Medulla oblongata (tissue), 1 donor: ENCODE measurements at regions not wholly inside any gene's neighbourhood (a gene's known extent, or its start where the extent isn't known, plus 50 kb on each side); places are given as distances from the start of the nearest gene placed in this dataset.
"Not testable (repeated sequence)": the region's sequence is repeated elsewhere in the genome, so short reads cannot be mapped to it uniquely, and the experiment has no call there.

Source experiments
- DNase-seq: peaks from one replicate; pipeline ENCODE4 v3.0.0-alpha.2; 2015; ENCODE audit errors: extremely low spot score

DNA sequence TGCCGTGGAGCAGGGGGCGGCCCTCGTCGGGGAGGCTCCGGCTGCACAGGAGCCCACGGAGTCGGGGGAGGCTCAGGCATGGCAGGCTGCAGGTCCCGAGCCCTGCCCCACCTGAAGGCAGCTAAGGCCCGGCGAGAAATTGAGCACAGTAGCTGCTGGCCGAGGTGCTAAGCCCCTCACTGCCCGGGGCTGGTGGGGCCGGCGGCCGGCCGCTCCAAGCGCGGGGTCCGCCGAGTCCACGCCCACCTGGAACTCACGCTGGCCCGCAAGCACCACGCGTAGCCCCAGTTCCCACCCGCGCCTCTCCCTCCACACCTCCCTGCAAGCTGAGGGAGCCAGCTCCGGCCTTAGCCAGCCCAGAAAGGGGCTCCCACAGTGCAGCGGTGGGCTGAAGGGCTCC, 589.4 kb downstream of the PPP4R3C start:
- no peak for DNase-seq

DNA sequence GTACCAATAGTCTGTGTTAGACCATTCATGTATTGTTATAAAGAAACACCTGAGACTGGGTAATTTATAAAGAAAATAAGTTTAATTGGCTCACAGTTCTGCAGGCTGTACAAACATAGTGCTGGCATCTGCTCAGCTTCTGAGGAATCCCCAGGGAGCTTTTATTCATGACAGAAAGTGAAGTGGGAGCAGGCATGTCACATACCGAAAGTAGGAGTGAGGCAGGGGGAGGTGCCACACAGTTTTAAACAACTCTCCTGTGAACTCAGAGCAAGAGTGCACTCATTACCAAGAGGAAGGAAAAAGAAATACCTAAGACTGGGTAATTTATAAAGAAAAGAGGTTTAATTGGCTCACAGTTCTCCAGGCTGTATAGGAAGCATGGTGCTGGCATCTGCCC, 591.2 kb downstream of the PPP4R3C start:
- DNase-seq = no peak

GRCh38 chrX:26851981-26852380, 611.2 kb downstream of the PPP4R3C start:
- peak; percentile 7 for DNase-seq

GRCh38 chrX:26848511-26848910, 614.6 kb downstream of the PPP4R3C start:
- DNase-seq = no peak

- DNase-seq = no peak
These were observed 618.1 kb downstream of the PPP4R3C start for GRCh38 chrX:26845056-26845455.

DNA sequence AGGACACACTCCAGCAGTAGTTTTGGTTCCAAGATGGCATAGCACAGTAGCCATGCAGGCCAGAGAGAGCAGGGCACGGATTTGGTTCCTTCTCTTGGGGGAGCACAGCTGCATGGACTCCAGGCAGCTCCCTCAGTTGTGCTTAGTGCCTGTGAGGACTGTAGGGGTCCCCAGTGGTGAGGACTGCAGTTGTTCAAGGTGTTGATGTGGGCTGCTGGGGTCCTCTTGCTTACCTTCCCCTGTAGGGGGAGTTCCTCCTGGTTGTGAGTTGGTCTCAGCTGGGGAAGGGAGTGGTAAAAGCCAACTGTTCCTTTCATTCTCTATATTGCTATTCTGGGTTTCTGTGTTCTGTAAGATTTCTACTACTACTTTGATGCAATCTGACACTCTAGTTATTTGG, 606.5 kb downstream of the MAGEB5 start:
- no peak for DNase-seq

DNA sequence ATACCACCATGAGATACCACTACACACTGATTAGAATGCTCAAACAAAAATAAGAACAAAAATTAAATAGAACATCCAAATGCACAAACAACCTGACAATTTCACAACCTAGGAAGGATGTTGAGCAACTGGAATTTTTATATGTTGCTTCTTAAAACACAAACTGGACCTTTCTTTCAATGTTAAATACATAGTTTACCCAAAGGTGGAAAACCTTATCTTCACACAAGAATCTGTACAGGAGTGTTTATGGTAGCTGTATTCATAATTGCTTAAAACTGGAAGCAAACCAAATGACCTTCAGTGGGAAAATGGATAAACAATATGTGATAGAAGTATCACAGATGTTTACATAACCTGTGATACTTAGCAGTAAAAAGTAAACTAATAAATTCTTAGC, 573.8 kb downstream of the MAGEB5 start:
- DNase-seq = no peak

- DNase-seq = no peak
These were observed 572.5 kb downstream of the MAGEB5 start for GRCh38 chrX:26788402-26788998.

- peak; percentile 18 for DNase-seq
These were observed 567.7 kb downstream of the MAGEB5 start for GRCh38 chrX:26783512-26784225.

GRCh38 chrX:26778320-26778888, 562.4 kb downstream of the MAGEB5 start:
- DNase-seq = no peak

- no peak for DNase-seq
These were observed 546.3 kb downstream of the MAGEB5 start for GRCh38 chrX:26762253-26762652.

DNA sequence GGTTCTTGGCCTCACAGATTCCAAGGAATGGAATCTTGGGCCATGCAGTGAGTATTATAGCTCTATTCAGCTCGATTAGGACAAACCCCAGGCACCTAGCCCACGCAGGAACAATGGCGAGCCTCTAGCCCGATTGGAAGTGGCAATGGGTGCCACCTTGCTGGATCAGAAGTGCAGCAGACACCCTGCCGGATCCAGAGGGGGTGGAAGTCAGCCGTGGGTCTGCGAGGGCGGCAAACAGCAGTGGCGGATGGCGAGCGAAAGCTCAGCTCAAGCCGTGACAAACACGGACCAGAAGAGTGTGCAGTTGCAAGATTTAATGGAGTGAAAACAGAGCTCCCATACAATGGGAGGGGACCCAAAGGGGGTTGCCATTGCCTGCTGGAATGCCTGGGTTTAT, 539.8 kb downstream of the MAGEB5 start:
- DNase-seq = not testable (repeated sequence)

DNA sequence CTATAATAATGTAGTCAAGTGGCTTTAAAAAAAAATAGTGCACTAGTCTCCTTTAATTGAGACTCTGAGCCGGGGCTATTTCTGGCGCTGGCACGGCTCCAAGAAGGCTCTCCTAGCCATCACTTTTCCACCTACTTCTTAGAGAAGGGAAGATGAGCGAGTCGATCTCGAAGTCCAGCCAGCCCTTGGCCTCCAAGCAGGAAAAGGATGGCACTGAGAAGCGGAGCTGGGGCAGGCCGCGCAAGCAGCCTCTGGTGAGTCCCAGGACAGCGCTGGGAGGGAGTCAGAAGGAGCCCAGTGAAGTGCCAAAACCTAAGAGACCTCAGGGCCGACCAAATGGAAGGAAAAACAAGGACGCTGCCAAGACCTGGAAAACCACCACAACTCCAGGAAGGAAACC, 531.9 kb downstream of the MAGEB5 start:
- DNase-seq = no peak

GRCh38 chrX:26722666-26723428, 506.9 kb downstream of the MAGEB5 start:
- no peak for DNase-seq

DNA sequence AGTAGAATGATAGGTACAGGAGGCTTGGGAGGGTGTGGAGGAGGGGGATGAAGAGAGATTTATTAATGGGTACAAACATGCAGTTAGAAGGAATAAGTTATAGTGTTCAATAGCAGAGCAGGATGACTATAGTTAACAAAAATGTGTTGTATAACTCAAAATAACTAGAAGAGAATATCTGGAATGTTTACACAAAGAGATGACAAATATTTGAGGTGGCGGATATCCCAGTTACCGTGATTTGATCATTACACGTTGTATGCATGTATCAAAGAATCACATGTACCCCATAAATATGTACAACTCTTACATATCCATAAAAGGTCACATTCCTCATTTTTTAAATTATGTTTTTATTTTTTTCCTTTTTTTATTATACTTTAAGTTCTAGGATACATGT, 456.6 kb downstream of the MAGEB5 start:
- no peak for DNase-seq

- no peak for DNase-seq
These were observed 454.6 kb downstream of the MAGEB5 start for GRCh38 chrX:26670521-26670920.

DNA sequence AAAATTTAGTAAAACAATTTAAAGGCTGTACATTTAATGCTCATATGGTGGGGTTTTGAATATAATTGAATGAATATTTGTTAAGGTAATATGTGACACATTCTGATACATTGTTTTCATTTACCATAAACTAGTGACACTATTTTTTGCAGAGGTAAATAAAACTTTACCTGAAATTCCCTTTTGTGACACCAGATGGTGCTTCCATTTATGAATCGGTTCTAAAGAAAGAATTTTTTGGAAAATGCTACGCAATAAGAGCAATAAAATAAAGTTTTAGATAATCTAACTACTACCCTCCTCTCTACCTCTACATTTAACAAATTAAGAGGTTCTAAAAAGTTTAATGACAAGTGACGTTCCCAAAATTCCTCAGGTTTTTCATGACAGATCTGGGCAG, 448.9 kb downstream of the MAGEB5 start:
- DNase-seq = no peak

DNA sequence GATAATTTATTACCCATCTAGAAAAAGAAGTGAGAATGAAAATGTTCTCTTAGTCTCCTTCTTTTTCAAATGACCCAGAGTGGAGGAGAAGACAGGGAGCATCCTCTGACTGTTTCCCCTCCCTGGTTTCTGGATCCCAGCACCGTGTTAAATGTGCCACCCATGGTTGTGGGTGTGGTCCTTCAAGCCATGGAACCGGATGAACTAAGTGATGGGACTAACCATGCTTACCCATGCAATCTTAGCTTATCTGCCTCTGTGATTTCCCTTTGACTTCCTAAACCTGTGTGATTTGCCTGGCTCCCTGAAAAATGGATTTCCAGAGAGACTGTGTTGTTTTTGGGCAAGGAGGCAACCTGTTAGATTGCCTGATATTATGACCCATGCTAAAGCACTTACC, 437.1 kb downstream of the MAGEB5 start:
- DNase-seq = no peak

GRCh38 chrX:26651755-26652154, 435.8 kb downstream of the MAGEB5 start:
- no peak for DNase-seq

GRCh38 chrX:26649534-26649933, 433.6 kb downstream of the MAGEB5 start:
- DNase-seq = peak; percentile 2

DNA sequence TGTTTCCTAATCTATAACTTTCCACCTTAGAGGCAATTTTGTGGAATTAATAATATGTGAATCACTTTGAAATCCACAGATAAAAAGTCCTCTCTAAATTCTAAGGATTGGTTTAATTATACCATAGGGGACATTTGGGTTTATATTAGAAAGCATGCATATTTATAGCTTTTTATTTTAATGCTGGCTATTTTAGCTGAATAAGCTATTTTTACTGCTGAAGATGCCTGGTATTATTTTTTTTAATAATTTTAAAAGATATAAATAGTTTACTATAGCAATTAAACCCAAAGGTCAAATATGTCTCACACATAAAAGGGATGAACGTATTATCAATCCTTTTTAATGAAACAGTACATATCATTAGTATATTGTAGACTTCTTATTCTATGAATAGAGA, 415.4 kb downstream of the MAGEB5 start:
- DNase-seq = no peak

DNA sequence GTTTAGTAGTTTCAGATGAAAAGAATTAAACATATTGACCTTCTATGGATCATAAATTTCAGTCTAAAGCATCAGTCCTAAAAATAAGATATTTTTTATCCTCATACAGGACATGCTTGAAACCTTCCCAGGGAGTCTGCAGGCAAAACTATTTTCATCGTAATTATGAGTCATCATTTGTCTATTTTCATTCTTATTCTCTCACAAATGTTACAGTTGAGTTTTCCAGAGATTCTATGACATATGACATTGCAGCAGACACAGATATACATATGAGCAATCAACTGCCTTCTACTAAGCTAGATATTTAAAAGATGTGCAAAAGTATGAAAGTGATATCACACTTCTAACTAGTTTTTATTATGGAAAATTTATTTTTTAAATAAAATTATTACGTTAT, 398.0 kb downstream of the MAGEB5 start:
- no peak for DNase-seq

DNA sequence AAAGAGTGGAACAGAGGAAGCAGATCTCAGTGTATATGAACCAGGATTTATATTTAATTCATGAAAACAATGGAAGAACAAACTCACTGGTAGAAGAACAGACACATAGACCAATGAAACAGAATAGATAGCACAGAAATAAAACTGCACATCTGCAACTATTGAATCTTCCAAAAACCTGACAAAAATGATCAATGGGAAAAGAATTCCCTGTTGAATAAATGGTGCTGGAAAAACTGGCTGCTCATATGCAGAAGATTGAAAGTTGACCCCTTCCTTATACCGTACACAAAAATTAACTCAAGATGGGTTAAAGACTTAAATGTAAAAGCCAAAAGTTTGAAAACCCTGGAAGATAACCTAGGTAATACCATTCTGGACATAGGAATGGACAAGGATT, 391.0 kb downstream of the MAGEB5 start:
- no peak for DNase-seq
